GM21576 (cell line): ENCODE measurements at regions not wholly inside any gene's neighbourhood (a gene's known extent, or its start where the extent isn't known, plus 50 kb on each side); places are given as distances from the start of the nearest gene placed in this dataset.

Experiments
- ATAC-seq: cut with Tn5 transposase; IDR thresholded peaks from one replicate; pipeline ENCODE4 v1.9.1; 2021; ENCODE audit warnings: mild to moderate bottlenecking, moderate library complexity; ENCODE audit not compliant: unreplicated experiment

- ATAC-seq = no peak
Measured at GRCh38 chr20:7606941-7607340, 333.3 kb downstream of the HAO1 start.

DNA sequence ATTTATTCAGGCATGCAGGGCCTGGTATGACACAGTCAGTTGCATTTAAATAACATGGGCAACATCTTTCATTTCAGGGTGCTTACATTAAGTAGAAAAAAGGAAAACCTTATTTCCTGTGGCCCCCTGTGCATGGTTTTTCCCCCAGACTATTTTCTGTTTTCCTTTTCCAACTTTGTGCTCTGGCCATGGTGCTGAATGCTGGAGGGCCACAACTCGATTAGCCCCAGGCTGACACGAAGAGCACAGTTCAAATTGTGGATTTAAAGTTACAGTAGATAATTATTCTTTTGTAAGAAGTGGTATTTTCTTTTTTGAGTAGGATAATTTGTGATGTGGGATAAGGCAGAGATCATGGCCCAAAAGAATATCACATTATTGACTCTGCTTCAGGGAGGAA, 332.0 kb downstream of the HAO1 start:
- ATAC-seq = no peak

- no peak for ATAC-seq
Measured at GRCh38 chr20:7609251-7609650, 331.0 kb downstream of the HAO1 start.

DNA sequence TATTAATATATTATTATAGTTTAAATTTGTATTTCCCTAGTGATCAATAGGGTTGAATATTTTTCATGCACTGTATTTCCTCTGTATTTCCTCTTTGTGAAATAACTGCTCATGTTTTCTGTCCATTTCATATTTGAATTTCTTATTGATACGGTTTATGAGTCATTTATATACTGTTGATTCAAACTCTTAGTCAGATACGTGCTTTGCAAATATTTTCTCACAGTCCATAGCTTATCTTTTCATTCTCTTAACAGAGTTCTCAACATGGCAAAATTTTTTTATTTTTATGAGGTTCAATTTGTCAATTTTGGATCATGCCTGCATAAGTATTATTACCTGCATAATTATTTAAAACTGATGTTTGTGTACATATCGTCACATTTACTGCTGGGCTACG, 329.6 kb downstream of the HAO1 start:
- no peak for ATAC-seq

DNA sequence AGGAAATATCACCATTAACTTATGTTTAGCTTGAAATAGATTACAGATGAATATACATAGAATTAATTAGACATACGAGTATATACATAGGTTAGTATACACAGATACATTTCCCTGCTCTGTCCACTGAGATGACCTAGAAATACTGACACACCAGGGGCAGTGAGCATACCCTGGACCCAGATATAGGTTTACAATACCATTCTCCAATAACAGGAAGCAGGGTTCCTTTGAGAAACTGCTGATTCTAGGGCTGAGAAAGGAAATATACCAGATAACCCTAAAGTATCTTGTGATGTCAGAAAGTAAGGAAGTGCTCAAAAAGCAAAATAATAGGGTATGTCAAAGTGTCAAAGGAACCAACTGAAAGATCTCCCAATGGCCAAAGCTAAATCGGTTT, 322.5 kb downstream of the HAO1 start:
- ATAC-seq = no peak

DNA sequence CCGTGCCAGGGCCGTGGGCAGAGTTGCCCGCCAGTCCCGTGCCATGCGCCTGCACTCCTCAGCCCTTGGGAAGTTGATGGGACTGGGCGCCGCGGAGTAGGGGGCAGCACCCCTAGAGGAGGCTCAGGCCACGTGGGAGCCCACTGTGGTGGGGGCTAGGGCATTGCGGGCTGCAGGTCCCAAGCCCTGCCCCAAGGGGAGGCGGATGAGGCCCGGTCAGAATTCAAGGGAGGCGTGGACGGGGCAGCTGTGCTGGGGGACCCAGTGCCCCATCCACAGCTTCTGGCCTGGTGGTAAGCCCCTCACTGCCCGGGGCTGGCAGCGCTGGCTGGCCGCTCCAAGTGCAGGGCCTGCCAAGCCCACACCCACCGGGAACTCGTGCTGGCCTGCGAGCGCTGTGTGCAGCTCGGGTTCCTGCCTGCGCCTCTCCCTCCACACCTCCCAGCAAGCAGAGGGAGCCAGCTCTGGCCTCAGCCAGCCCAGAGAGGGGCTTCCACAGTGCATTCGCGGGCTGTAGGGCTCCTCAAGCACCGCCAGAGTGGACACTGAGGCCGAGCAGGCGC, 317.8 kb downstream of the HAO1 start:
- ATAC-seq = no peak

GRCh38 chr20:7624886-7625285, 315.4 kb downstream of the HAO1 start:
- no peak for ATAC-seq

GRCh38 chr20:7627734-7628663, 312.3 kb downstream of the HAO1 start:
- ATAC-seq = no peak

GRCh38 chr20:7629880-7630279, 310.4 kb downstream of the HAO1 start:
- ATAC-seq = no peak

GRCh38 chr20:7637184-7637583, 303.1 kb downstream of the HAO1 start:
- ATAC-seq = no peak

DNA sequence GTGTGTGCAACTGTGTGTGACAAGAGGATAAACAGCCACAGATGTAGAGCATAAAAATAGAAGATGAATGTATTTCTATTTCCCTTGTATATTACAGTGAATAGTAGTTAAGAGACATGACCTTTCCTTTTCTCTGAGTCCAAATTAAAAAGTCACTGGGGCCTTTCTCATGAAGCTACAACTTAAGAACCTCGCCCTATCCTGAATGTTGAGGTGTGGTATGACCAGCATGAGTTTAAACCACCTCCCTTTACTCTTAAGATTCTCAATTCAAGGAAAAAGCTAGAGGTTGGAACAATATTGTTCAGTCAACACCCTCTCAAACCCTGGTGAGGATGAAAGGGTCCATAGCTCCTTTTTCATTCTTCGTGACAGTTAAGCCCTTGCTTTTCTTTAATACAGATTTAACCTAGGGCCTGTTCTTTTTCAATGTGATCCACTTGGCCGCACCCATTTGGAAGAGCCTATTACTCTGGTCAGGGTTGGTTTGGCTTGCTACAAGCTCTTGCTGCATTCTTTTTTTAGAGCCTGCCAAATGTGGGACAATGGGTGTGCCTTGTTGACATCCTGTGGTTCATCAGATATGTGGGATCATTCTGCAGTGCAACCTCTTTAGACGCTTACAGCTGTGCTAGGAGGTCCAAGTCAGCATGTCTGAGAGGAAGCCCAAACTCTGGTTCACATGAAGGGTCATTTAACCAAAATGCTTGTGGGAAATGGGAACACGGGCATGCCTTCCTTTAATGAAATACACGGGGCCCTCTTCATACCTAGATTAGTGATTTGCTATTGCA, 290.0 kb downstream of the HAO1 start:
- ATAC-seq = no peak

GRCh38 chr20:7654231-7654630, 286.0 kb downstream of the HAO1 start:
- ATAC-seq = no peak

- no peak for ATAC-seq
Measured at GRCh38 chr20:7656687-7657467, 283.4 kb downstream of the HAO1 start.

GRCh38 chr20:7657569-7657968, 282.7 kb downstream of the HAO1 start:
- ATAC-seq = no peak

- ATAC-seq = no peak
Measured at GRCh38 chr20:7660165-7660564, 280.1 kb downstream of the HAO1 start.

GRCh38 chr20:7665376-7665775, 274.9 kb downstream of the HAO1 start:
- no peak for ATAC-seq

DNA sequence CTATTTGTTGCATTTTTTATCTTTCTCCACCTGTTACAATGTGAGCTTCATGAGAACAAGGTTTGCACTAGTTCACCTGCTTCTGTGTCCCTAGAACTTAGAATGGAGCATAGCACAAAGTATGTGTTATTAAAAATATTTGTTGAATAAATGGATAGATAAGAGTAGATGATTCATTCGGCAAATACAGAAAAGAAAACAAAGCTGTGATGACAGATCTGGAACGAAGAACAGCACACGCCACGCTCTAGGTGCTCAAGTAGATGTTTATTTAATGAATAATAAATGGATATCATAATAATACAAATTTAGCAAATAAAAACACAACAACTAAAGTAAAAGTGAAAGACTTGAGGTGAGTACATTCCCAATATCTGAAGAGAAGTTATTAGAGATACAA, 273.1 kb downstream of the HAO1 start:
- ATAC-seq = no peak

DNA sequence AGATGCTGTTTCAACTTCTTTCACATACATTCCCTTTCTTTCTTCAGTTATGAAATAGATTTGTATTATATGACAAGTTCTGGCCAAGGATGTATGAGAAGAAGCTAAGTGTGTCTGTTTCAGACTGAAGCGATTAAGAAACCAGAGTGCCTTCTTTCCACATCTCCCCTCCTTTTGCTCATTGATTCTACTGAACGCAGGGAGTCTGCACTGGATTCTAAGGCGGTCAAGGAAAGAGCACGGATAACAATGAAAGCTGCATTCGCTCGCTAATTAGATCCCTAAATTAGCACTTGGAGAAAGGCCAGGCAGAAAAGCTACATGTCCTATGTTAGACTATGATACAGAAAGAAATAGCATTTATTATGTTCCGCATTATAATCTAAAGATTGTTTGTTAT, 267.7 kb downstream of the HAO1 start:
- ATAC-seq = no peak

DNA sequence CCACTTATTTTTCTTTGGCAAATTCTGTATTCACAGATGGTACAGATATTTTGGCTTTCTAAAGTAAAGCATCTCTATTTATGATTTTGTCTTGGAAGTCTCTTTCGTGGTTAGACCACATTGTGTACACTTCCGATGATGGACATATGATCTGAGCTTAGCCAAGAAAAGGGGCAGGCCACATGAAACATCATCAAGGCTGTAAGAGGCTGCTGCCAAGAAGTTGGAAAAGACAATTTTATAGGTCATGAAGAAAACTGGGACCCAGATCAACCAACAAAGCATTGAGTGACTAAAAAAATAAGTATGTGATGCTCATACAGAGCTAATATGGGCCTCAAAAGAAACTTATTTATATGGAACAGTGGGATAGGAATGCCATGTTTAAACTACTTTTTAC, 266.4 kb downstream of the HAO1 start:
- no peak for ATAC-seq

DNA sequence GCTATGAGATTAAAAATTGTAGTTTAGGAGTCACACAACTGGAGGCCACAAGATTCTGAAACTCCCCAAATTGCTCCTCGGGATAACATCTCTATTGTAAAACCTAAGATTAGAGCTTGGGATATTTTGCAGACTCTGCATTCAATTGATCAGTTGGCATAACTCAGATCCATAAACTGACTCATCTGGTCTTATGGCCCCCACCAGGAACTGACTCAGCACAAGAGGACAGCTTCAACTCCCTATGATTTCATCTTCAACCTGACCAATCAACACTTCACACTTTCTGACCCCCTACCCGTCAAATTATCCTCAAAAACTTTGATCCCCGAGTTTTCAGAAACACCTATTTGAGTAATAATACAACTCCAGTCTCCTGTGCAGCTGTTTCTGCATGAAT, 257.3 kb downstream of the HAO1 start:
- no peak for ATAC-seq

DNA sequence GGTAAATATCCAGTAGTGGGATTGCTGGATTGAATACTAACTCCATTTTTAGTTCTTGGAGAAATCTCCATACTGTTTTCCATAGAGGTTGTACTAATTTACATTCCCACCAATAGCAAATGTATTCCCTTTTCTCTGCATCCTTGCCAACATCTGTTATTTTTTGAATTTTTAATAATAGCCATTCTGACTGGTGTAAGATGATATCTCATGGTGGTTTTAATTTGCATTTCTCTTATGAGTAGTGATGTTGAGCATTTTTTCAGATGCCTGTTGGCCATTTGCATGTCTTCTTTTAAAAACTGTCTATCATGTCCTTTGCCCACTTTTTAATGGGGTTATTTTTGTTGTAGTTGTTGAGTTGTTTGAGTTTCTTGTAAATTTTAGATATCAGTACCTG, 253.2 kb downstream of the HAO1 start:
- no peak for ATAC-seq
